ENCODE measurements at regions not wholly inside any gene's neighbourhood (a gene's known extent, or its start where the extent isn't known, plus 50 kb on each side); places are given as distances from the start of the nearest gene placed in this dataset.
A peak's percentile ranks its signal among the peaks of the same experiment; 100 is the strongest.

GRCh38 chr2:8285081-8285480 lies 396.8 kb upstream of the ID2 start:
- Histone ChIP-seq H3K27me3 (ENCODE audit: control insufficient read depth in 4 of 4, insufficient read depth in 4 of 4, low read length in 3 of 4) (no peaks in the 10 kb centered on the region), H3K4me1 (ENCODE audit: control insufficient read depth in 4 of 4, insufficient read depth in 4 of 4, low read length in 3 of 4) (peaks cover 5 to 15% (median 12%) of the 10 kb centered on the region in 4 donors), H3K36me3 (ENCODE audit: control insufficient read depth in 4 of 4, insufficient read depth in 3 of 4, low read depth in 1 of 4, low read length in 3 of 4) (no peaks in the 10 kb centered on the region), H3K4me3 (ENCODE audit: low read depth in 1 of 3, low read length in 3 of 3) (no peak overlapping the region), H3K27ac (ENCODE audit: low read depth in 1 of 2, low read length in 2 of 2) (no peak overlapping the region), H3K9me3 (ENCODE audit: control insufficient read depth in 4 of 4, low read length in 3 of 4) (no peaks in the 10 kb centered on the region), H3K9ac (ENCODE audit: low read depth in 1 of 2, low read length in 2 of 2) (no peak overlapping the region)
- no peak for DNase-seq (ENCODE audit: low spot score)
- TF ChIP-seq RAD21 (IDR thresholded peaks at IDR 0.05): peak; percentile 55 to 70
- no peak for TF ChIP-seq RXRA (IDR thresholded peaks at IDR 0.05)
- no peak for TF ChIP-seq NR2F2 (IDR thresholded peaks at IDR 0.05)
- TF ChIP-seq TAF1 (conservative IDR thresholded peaks at IDR 0.05): no peak
- peak; percentile 18 for TF ChIP-seq CTCF (IDR thresholded peaks at IDR 0.05; ENCODE audit: low read depth, low read length, missing input control)
- WGBS: 90% methylated on average over 3 of the region's 3 CpGs

DNA sequence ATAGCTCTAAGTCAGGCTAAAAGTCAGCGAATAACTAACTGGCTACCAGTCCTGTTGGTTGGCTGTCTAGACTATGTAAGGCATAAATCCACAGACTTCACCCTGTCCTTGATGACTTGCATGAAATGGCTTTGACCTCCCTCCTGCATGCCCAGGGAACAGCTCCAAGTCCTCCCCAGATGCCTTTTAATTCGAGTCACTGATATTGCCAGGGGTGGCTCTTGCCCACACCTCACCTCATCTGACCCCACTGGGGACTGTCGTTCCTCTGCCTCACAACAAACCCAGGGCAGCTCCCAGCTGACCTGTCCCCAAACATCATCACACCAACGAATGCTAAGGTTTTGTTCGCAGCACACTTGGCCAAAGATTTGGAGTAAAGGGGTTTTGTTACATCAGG lies 396.0 kb upstream of the ID2 start:
- Histone ChIP-seq H3K36me3 (ENCODE audit: control insufficient read depth in 4 of 4, insufficient read depth in 3 of 4, low read depth in 1 of 4, low read length in 3 of 4) (no peaks in the 10 kb centered on the region), H3K4me1 (ENCODE audit: control insufficient read depth in 4 of 4, insufficient read depth in 4 of 4, low read length in 3 of 4) (peaks cover 5 to 15% (median 12%) of the 10 kb centered on the region in 4 donors), H3K27ac (ENCODE audit: low read depth in 1 of 2, low read length in 2 of 2) (no peak overlapping the region), H3K4me3 (ENCODE audit: low read depth in 1 of 3, low read length in 3 of 3) (no peak overlapping the region), H3K27me3 (ENCODE audit: control insufficient read depth in 4 of 4, insufficient read depth in 4 of 4, low read length in 3 of 4) (no peaks in the 10 kb centered on the region), H3K9me3 (ENCODE audit: control insufficient read depth in 4 of 4, low read length in 3 of 4) (no peaks in the 10 kb centered on the region), H3K9ac (ENCODE audit: low read depth in 1 of 2, low read length in 2 of 2) (no peak overlapping the region)
- TF ChIP-seq GABPA (IDR thresholded peaks at IDR 0.05 in 1 of 2, conservative IDR thresholded peaks at IDR 0.05 in 1 of 2): no peak
- TF ChIP-seq RXRA (IDR thresholded peaks at IDR 0.05): no peak
- no peak for TF ChIP-seq FOXA1 (IDR thresholded peaks at IDR 0.05)
- TF ChIP-seq, protein P1, sequence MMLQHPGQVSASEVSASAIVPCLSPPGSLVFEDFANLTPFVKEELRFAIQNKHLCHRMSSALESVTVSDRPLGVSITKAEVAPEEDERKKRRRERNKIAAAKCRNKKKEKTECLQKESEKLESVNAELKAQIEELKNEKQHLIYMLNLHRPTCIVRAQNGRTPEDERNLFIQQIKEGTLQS (IDR thresholded peaks at IDR 0.05): no peak
- TF ChIP-seq YY1 (IDR thresholded peaks at IDR 0.05): no peak
- TF ChIP-seq MAX (IDR thresholded peaks at IDR 0.05): no peak
- no peak for TF ChIP-seq JUND (IDR thresholded peaks at IDR 0.05)
- TF ChIP-seq, protein P2, sequence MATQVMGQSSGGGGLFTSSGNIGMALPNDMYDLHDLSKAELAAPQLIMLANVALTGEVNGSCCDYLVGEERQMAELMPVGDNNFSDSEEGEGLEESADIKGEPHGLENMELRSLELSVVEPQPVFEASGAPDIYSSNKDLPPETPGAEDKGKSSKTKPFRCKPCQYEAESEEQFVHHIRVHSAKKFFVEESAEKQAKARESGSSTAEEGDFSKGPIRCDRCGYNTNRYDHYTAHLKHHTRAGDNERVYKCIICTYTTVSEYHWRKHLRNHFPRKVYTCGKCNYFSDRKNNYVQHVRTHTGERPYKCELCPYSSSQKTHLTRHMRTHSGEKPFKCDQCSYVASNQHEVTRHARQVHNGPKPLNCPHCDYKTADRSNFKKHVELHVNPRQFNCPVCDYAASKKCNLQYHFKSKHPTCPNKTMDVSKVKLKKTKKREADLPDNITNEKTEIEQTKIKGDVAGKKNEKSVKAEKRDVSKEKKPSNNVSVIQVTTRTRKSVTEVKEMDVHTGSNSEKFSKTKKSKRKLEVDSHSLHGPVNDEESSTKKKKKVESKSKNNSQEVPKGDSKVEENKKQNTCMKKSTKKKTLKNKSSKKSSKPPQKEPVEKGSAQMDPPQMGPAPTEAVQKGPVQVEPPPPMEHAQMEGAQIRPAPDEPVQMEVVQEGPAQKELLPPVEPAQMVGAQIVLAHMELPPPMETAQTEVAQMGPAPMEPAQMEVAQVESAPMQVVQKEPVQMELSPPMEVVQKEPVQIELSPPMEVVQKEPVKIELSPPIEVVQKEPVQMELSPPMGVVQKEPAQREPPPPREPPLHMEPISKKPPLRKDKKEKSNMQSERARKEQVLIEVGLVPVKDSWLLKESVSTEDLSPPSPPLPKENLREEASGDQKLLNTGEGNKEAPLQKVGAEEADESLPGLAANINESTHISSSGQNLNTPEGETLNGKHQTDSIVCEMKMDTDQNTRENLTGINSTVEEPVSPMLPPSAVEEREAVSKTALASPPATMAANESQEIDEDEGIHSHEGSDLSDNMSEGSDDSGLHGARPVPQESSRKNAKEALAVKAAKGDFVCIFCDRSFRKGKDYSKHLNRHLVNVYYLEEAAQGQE (IDR thresholded peaks at IDR 0.05): no peak
- no peak for DNase-seq (ENCODE audit: low spot score)
- WGBS: 61% methylated on average over 5 of the region's 5 CpGs

- Histone ChIP-seq H3K4me3 (ENCODE audit: low read depth in 1 of 3, low read length in 3 of 3) (no peak overlapping the region), H3K4me1 (ENCODE audit: control insufficient read depth in 4 of 4, insufficient read depth in 4 of 4, low read length in 3 of 4) (peaks cover 5 to 10% (median 8%) of the 10 kb centered on the region in 4 donors), H3K9ac (ENCODE audit: low read depth in 1 of 2, low read length in 2 of 2) (peak overlapping the region in 1 of 2 donors; percentile 18), H3K27ac (ENCODE audit: low read depth in 1 of 2, low read length in 2 of 2) (peak overlapping the region in 1 of 2 donors; percentile 11), H3K27me3 (ENCODE audit: control insufficient read depth in 4 of 4, insufficient read depth in 4 of 4, low read length in 3 of 4) (no peaks in the 10 kb centered on the region), H3K9me3 (ENCODE audit: control insufficient read depth in 4 of 4, low read length in 3 of 4) (no peaks in the 10 kb centered on the region), H3K36me3 (ENCODE audit: control insufficient read depth in 4 of 4, insufficient read depth in 3 of 4, low read depth in 1 of 4, low read length in 3 of 4) (no peaks in the 10 kb centered on the region)
- DNase-seq (ENCODE audit: low spot score): no peak
- WGBS: 24% methylated on average over 2 of the region's 2 CpGs
- TF ChIP-seq RXRA (IDR thresholded peaks at IDR 0.05) (peak; percentile 45 to 83), GABPA (IDR thresholded peaks at IDR 0.05 in 1 of 2, conservative IDR thresholded peaks at IDR 0.05 in 1 of 2) (no peak), FOXA2 (IDR thresholded peaks at IDR 0.05) (peak; percentile 94), RAD21 (IDR thresholded peaks at IDR 0.05) (peak; percentile 68 to 74), TAF1 (conservative IDR thresholded peaks at IDR 0.05) (no peak), JUND (IDR thresholded peaks at IDR 0.05) (peak in 1 of 2 donors; percentile 78), EGR1 (IDR thresholded peaks at IDR 0.05; ENCODE audit: low read depth in 2 of 2) (peak in 1 of 2 donors; percentile 55), HNF4G (IDR thresholded peaks at IDR 0.05) (peak; percentile 51), SP1 (IDR thresholded peaks at IDR 0.05) (peak; percentile 77), FOXA1 (IDR thresholded peaks at IDR 0.05) (peak; percentile 72), YY1 (IDR thresholded peaks at IDR 0.05) (peak; percentile 39), CTCF (IDR thresholded peaks at IDR 0.05; ENCODE audit: low read depth, low read length, missing input control) (no peak), HNF4A (conservative IDR thresholded peaks at IDR 0.05) (peak; percentile 87 to 92), MAX (IDR thresholded peaks at IDR 0.05) (no peak), NR2F2 (IDR thresholded peaks at IDR 0.05) (no peak)
- TF ChIP-seq, protein P1 (IDR thresholded peaks at IDR 0.05): no peak
Measured at GRCh38 chr2:8288206-8288605, 393.6 kb upstream of the ID2 start.
